Prostate gland (tissue), 2 donors: ENCODE measurements at regions not wholly inside any gene's neighbourhood (a gene's known extent, or its start where the extent isn't known, plus 50 kb on each side); places are given as distances from the start of the nearest gene placed in this dataset.

Experiments
- POLR2A ChIP-seq: fragments of 450-650 bp; IDR thresholded peaks from one replicate; pipeline ENCODE4 v1.6.1; 2016; ENCODE audit warnings: antibody characterized with exemption, mild to moderate bottlenecking
- POLR2AphosphoS5 ChIP-seq: sonication (generic); formaldehyde crosslinking; IDR thresholded peaks from one replicate; pipeline ENCODE4 v1.6.1; 2017; ENCODE audit warnings: antibody characterized with exemption
- TF ChIP-seq, protein P1 (sequence below), 4 experiments: fragments of 200-600 bp in 2 of 4; fragments of 450-650 bp in 2 of 4; sonication (generic) in 2 of 4; IDR thresholded peaks; 1 replicate in 3 of 4; 2 replicates in 1 of 4; pipeline ENCODE4 v1.5.1; 2016 to 2019; ENCODE audit warnings: antibody characterized with exemption in 4 of 4, mild to moderate bottlenecking in 2 of 4, moderate library complexity in 2 of 4

DNA sequence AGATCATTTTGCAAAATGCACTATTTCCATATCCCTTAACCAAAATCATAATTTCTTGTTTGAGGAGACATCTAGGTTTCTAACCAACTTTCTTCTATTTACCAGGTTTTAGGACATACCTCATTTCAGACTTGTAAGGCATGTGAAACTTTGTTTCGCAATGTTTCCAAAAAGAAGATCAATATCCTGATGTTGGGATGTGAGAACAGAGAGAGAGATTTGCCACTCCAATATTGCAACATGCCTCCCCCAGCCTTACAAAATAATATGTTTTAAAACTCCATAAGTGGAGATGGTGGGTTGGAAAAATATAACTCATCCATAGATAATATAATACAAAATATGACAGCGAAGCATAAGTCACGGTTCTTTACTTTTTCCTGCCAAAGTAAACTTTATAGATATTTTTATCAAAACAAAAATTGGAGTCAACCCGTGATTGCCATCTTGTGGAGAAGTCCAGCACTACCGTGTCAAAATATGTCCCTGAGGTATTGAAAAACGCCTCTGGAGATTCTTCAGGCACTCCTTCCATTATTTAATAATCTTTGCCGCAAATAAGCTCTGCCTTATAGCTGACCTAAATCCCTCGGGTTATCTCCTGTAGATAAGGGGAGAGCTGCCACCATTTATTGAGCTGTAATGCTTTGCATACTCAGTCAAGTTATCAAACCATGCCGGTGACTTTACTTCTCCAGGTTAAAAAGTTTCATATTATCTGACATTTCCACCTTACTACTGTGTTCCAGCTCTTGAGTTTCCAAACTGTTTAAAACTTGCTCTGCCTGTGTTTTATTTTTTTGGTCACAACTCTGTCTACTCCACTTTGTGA, 534.2 kb downstream of the HACE1 start:
- TF ChIP-seq POLR2A (no peak), POLR2AphosphoS5 (no peak)
- TF ChIP-seq, protein P1, sequence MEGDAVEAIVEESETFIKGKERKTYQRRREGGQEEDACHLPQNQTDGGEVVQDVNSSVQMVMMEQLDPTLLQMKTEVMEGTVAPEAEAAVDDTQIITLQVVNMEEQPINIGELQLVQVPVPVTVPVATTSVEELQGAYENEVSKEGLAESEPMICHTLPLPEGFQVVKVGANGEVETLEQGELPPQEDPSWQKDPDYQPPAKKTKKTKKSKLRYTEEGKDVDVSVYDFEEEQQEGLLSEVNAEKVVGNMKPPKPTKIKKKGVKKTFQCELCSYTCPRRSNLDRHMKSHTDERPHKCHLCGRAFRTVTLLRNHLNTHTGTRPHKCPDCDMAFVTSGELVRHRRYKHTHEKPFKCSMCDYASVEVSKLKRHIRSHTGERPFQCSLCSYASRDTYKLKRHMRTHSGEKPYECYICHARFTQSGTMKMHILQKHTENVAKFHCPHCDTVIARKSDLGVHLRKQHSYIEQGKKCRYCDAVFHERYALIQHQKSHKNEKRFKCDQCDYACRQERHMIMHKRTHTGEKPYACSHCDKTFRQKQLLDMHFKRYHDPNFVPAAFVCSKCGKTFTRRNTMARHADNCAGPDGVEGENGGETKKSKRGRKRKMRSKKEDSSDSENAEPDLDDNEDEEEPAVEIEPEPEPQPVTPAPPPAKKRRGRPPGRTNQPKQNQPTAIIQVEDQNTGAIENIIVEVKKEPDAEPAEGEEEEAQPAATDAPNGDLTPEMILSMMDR (IDR thresholded peaks at IDR 0.05): peak in 3 of 4 experiments; percentile 44 to 54 (median 50)
